ENCODE measurements at regions not wholly inside any gene's neighbourhood (a gene's known extent, or its start where the extent isn't known, plus 50 kb on each side); places are given as distances from the start of the nearest gene placed in this dataset.

DNA sequence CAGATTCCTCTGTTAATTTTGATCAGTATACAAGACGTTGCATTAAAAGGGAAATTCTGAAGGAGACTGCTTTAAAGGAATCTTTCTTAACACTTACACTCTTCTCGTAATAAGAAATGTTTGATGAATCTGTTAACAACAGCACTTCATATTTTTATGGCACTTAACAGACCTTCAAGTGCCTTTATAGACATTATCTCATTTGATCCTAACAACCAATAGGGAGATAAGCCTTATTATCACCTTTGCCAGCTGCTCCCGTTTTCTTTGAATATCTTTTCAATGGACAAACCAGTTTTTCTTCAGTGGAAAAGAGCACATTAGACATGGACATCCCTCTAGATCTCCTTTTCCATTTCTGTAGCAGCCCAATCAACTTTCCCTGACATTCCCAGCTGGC, 653.0 kb upstream of the FAM98A start:
- Mint-ChIP-seq H3K4me3 (ENCODE audit: unreplicated experiment) (no peak overlapping the region), H3K9me3 (ENCODE audit: unreplicated experiment) (no peaks in the 10 kb centered on the region), H3K27me3 (ENCODE audit: unreplicated experiment) (no peaks in the 10 kb centered on the region), H3K36me3 (ENCODE audit: low read depth, unreplicated experiment) (no peaks in the 10 kb centered on the region), H3K27ac (ENCODE audit: unreplicated experiment) (no peak overlapping the region), H3K4me1 (ENCODE audit: unreplicated experiment) (no peaks in the 10 kb centered on the region)
- no peak for DNase-seq (ENCODE audit: low spot score)
- TF ChIP-seq, protein P1, sequence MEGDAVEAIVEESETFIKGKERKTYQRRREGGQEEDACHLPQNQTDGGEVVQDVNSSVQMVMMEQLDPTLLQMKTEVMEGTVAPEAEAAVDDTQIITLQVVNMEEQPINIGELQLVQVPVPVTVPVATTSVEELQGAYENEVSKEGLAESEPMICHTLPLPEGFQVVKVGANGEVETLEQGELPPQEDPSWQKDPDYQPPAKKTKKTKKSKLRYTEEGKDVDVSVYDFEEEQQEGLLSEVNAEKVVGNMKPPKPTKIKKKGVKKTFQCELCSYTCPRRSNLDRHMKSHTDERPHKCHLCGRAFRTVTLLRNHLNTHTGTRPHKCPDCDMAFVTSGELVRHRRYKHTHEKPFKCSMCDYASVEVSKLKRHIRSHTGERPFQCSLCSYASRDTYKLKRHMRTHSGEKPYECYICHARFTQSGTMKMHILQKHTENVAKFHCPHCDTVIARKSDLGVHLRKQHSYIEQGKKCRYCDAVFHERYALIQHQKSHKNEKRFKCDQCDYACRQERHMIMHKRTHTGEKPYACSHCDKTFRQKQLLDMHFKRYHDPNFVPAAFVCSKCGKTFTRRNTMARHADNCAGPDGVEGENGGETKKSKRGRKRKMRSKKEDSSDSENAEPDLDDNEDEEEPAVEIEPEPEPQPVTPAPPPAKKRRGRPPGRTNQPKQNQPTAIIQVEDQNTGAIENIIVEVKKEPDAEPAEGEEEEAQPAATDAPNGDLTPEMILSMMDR (IDR thresholded peaks at IDR 0.05; ENCODE audit: unreplicated experiment) = no peak

DNA sequence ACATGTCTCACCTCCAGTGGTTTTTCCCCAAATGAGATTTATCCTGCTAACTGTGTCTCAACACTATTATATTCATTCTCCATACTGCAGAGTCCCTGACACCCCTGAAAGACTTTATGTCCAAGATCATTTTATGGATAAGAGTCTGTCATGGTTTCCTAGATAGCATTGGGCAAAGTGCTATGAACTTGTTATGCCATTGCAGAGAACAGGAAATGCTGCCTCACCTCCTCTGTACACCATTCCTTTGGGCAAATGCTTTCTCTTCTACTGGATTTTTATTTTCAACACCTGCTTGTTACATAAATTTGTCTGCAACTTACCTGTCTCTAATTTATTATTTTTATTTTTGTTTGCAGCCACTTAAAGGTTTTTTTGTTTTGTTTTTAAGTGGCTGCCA, 652.5 kb upstream of the FAM98A start:
- no peak for DNase-seq (ENCODE audit: low spot score)
- Mint-ChIP-seq H3K4me1 (ENCODE audit: unreplicated experiment) (no peaks in the 10 kb centered on the region), H3K4me3 (ENCODE audit: unreplicated experiment) (no peak overlapping the region), H3K27ac (ENCODE audit: unreplicated experiment) (no peak overlapping the region), H3K36me3 (ENCODE audit: low read depth, unreplicated experiment) (no peaks in the 10 kb centered on the region), H3K9me3 (ENCODE audit: unreplicated experiment) (no peaks in the 10 kb centered on the region), H3K27me3 (ENCODE audit: unreplicated experiment) (no peaks in the 10 kb centered on the region)
- TF ChIP-seq, protein P1 (IDR thresholded peaks at IDR 0.05; ENCODE audit: unreplicated experiment) = no peak

DNA sequence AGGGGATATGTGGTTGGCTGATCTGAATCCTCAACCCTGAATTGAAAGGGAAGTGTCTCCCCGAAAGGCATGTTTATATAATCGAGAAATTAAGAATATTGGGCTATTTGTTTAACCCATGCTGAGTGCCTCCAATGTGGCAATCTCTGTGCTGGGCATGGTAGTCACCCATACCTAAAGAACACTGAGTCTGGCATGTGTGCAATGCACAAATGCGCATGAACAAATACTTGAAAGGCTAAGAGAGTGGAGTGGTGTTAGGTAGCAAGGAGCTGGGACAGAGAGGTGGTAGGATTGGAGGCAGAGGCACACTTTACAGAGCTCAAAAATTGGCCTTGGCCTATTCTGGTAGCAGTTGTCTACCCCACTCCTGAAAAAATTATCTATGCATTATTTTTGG, 645.1 kb upstream of the FAM98A start:
- TF ChIP-seq, protein P1 (IDR thresholded peaks at IDR 0.05; ENCODE audit: unreplicated experiment) = no peak
- no peak for DNase-seq (ENCODE audit: low spot score)
- H3K27me3 Mint-ChIP-seq (ENCODE audit: unreplicated experiment) = no peaks in the 10 kb centered on the region
- no peaks in the 10 kb centered on the region for H3K4me1 Mint-ChIP-seq (ENCODE audit: unreplicated experiment)
- H3K27ac Mint-ChIP-seq (ENCODE audit: unreplicated experiment) = no peak overlapping the region
- no peaks in the 10 kb centered on the region for H3K9me3 Mint-ChIP-seq (ENCODE audit: unreplicated experiment)
- H3K36me3 Mint-ChIP-seq (ENCODE audit: low read depth, unreplicated experiment) = no peaks in the 10 kb centered on the region
- no peak overlapping the region for H3K4me3 Mint-ChIP-seq (ENCODE audit: unreplicated experiment)

DNA sequence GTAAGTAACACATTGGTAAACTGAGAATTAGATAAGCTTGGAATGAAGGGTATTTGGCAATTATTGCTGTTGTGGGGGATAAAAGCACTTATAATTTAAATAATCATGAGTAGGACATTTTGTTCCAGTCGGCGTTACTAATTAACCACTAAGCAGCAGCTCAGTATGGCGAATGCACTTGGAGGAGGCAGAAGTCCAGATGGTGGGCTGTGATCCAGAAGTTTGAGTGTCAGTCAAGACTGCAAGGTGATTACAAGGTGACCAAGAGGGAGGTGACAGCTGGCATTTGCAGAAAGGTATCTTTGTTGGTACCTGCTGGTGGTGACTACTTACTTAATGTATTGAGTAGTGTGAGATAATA, 643.6 kb upstream of the FAM98A start:
- Mint-ChIP-seq H3K27me3 (ENCODE audit: unreplicated experiment) (no peaks in the 10 kb centered on the region), H3K4me3 (ENCODE audit: unreplicated experiment) (no peak overlapping the region), H3K9me3 (ENCODE audit: unreplicated experiment) (no peaks in the 10 kb centered on the region), H3K27ac (ENCODE audit: unreplicated experiment) (no peak overlapping the region), H3K4me1 (ENCODE audit: unreplicated experiment) (no peaks in the 10 kb centered on the region), H3K36me3 (ENCODE audit: low read depth, unreplicated experiment) (no peaks in the 10 kb centered on the region)
- TF ChIP-seq, protein P1 (IDR thresholded peaks at IDR 0.05; ENCODE audit: unreplicated experiment) = no peak
- DNase-seq (ENCODE audit: low spot score) = no peak

DNA sequence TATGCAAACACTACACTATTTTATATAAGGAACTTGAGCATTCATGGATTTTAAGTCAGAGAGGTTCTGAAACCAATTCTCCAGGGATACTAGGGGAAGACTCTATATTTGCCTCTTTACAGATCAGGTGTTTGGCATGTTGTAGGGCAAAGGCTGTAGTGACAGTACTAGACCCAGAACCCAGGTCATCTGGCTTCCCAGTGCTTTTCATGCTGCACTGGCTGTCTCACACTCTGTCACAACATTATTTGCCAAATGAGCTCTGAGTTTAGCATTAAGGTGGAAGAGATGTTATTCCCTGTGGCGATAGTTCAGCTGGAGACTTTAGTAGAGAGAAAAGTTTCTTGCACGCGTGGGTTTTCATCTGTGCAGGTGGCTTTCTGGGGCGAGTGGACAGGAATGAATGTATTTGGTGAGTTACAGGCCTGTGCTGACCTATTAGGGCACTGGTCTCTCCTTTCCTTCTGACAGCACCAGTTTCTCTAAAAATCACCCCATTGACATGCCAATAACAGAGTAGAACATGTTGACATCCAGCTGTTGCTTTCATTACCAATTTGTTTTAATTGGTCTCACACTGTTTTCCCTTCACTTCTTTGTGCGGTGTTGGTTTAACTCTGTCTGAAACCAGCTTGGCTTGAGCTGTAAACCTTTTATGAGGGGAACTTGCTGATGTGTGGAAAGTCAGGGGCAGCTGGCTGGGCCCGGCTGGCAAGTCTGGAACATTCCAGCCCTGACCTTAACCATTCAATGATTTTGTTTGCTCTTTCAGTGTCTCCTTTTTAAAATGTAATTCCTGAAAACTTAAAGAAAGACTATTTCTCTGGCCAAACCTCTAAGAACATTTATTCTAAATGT, 643.0 kb upstream of the FAM98A start:
- Mint-ChIP-seq H3K27ac (ENCODE audit: unreplicated experiment) (no peak overlapping the region), H3K27me3 (ENCODE audit: unreplicated experiment) (no peaks in the 10 kb centered on the region), H3K4me3 (ENCODE audit: unreplicated experiment) (no peak overlapping the region), H3K4me1 (ENCODE audit: unreplicated experiment) (no peaks in the 10 kb centered on the region), H3K36me3 (ENCODE audit: low read depth, unreplicated experiment) (no peaks in the 10 kb centered on the region), H3K9me3 (ENCODE audit: unreplicated experiment) (no peaks in the 10 kb centered on the region)
- TF ChIP-seq, protein P1 (IDR thresholded peaks at IDR 0.05; ENCODE audit: unreplicated experiment) = no peak
- DNase-seq (ENCODE audit: low spot score) = no peak
